Inferior parietal cortex (tissue), 1 donor: ENCODE measurements at regions not wholly inside any gene's neighbourhood (a gene's known extent, or its start where the extent isn't known, plus 50 kb on each side); places are given as distances from the start of the nearest gene placed in this dataset.
"Not testable (repeated sequence)": the region's sequence is repeated elsewhere in the genome, so short reads cannot be mapped to it uniquely, and the experiment has no call there.

Experiments
- DNase-seq: peaks from one replicate; pipeline ENCODE4 v3.0.0-alpha.2; 2016; ENCODE audit errors: extremely low spot score

- DNase-seq: not testable (repeated sequence)
These were observed 63.9 kb downstream of the RWDD3 start for GRCh38 chr1:95297906-95298305.

GRCh38 chr1:95301091-95301490 lies 67.1 kb downstream of the RWDD3 start:
- DNase-seq: no peak

DNA sequence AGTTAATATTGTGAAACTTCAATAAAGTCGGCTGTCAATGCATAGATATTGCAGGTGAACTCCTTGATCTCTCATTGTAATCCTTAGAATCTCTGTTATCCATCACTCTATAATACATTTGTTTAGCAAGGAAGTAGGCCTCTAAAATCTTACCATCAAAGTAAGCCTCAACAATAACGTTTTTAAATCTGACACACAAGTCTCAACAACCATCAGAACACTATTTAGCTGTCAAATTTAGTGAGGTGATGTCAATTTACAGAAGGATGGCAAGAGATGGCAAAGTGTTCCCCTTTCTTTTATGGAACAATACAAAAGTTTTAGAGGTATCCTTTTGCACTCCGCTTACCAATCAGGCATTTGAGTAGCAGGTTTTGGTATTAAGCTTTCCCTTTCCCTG lies 67.6 kb downstream of the RWDD3 start:
- DNase-seq: no peak

- no peak for DNase-seq
These were observed 70.8 kb downstream of the RWDD3 start for GRCh38 chr1:95304803-95305202.

GRCh38 chr1:95308276-95309030 lies 74.4 kb downstream of the RWDD3 start:
- no peak for DNase-seq

DNA sequence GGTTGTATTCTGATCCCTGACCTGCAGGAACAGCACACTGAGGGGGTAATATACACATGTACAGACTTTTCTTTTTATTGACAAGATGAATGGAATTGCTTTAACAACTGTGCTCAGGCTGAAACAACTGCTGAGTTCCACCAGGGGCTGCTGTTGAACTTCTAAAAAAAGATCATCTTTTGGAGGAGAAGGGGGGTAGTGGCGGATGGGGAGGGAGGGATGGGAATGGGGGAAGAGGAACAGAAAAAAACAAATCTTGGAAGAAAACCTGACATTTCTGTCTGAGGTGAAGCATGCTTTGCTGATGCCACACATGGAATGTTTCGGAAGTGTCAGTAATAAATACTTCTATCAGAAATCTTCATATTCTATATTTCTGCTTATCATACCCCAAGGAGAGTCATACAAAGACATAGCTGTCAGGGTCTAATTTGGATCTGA lies 75.0 kb downstream of the RWDD3 start:
- DNase-seq: peak; percentile 69

- DNase-seq: no peak
These were observed 77.0 kb downstream of the RWDD3 start for GRCh38 chr1:95311014-95311413.

GRCh38 chr1:95311762-95312161 lies 77.8 kb downstream of the RWDD3 start:
- no peak for DNase-seq

- no peak for DNase-seq
These were observed 78.2 kb downstream of the RWDD3 start for GRCh38 chr1:95312181-95312580.

GRCh38 chr1:95313527-95313926 lies 79.5 kb downstream of the RWDD3 start:
- DNase-seq: no peak

DNA sequence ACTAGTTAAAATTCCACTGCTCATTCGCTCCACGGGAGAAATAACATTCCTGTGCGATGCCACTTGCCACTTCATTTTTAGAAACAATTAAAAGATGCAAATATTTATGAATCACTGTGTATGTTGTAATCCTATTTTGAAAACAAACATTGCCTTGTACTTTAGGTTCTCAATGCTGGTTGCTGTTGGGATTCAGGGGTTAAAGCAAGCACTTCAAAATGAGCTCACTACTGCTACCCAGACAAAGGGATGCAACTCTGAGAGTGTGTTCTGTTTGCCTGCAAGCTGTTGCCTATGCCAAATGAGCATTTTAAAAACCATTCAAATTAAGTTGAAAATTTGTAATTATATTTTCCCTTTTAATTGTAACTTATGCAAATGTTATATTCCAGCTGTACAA lies 87.5 kb downstream of the RWDD3 start:
- DNase-seq: no peak

DNA sequence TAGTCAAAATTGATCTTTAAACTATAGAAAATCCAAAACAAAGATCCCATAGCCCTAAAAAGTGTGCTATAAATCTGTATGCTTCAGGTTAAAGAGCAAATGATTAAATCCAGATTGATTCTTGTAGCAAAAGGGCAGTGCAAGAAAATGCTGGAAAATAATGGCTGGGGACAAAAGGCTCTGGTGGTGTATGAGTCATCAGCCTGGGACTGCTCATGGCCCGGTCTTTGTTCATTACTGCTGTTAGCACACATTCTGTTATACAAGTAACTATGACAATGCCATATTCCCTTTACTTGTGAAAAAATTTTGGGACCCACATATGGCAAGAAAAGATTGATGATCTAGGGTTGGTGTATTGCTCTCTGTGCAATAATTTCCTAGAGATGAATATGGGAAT lies 89.1 kb downstream of the RWDD3 start:
- DNase-seq: no peak

- DNase-seq: no peak
These were observed 91.3 kb downstream of the RWDD3 start for GRCh38 chr1:95325349-95325748.

GRCh38 chr1:95326023-95326422 lies 92.0 kb downstream of the RWDD3 start:
- DNase-seq: no peak

DNA sequence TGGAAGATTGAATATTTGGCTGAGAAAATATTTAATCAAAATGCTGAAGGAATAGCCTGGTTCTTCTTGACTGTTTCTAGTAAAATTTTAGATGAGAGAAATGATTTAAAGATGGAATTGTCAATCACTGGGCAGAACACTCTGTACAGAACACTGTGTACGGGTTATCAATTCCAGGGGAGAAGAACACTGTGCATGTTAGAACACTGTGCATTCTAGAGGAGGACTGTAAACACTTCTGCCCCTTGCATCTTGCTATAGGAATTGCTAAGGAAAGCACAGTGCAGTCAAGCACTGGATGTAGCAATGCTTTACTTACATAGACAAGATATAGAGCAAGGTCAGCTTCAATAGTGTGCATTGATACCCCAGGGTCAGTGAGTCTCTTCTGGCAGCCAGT lies 98.7 kb downstream of the RWDD3 start:
- no peak for DNase-seq

GRCh38 chr1:95339377-95339776 lies 105.4 kb downstream of the RWDD3 start:
- DNase-seq: no peak

- no peak for DNase-seq
These were observed 106.1 kb downstream of the RWDD3 start for GRCh38 chr1:95340061-95340460.

GRCh38 chr1:95352767-95353166 lies 118.8 kb downstream of the RWDD3 start:
- DNase-seq: no peak

GRCh38 chr1:95353194-95353593 lies 119.2 kb downstream of the RWDD3 start:
- DNase-seq: no peak

DNA sequence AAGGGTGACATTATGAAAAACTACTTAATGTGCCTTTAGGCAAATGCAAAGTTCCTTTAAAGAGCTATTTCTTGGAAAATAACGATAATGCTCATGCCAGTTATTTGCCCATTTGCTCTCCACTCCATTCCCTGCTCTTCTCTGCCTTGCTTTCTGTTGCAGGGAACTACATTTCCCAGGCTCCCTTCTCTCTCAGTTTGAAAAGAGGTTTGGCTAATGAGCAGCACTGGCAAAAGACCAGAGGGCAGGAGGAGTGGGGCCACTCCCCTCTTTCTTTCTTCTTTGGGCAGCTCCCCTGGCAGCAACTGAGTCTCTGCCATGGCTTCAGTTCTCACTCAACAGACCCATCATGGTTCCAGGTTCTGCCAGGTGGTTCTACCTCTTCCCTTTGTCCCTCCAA lies 130.5 kb downstream of the RWDD3 start:
- no peak for DNase-seq

- DNase-seq: no peak
These were observed 132.5 kb downstream of the RWDD3 start for GRCh38 chr1:95366498-95366897.

DNA sequence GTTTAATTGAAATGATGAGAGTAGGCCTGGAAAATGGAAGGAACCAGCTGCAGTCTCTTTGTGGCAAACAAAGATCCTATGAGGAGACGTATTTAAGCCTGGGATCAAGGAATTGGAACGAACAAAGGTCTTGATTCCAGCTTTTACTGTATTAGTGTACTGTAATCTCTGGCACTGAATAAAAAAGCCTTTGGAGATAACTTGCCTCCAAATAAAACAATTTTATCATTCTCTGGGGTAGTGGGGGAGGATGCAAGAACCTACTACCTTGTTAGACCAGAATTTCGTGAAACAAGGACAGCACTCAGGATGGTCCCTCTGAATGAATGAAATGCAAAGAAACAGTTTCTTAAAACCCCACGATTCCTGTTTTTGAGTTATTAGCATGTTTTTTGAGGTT lies 134.2 kb downstream of the RWDD3 start:
- DNase-seq: no peak

DNA sequence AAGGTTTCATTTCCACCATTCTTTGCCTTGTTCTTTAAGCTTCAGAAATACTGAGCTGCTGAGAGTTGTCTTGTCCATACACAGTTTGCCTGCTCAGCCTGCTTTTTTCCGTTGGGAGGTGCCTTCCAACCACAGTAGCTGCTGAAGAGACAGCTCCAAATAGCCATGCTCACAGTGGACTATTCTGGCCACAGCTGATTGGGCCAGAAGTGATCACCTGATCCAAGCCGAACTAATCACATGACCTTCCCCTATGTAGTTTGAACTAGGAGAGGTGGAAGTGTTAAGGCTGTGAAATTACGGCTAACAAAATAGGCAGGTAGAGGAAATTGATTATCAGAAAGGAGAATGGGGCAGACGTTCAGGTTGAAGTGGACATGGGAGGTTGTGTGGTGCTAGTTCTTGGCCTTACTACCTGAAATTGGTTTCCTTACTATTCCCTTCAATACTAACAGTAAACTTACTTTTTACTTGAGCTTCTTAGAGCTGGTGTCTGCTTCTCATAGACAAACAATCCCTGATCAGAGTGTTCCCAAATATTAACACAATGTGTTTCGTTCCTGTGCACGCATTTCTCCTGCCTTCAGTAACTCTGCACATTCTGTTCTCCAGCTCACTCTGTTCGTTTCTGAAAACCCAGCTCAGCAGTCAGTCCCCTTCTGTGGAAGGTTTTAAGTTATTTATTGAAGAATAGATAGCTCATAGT lies 136.1 kb downstream of the RWDD3 start:
- DNase-seq: no peak
